NCI-H82 treated with DMSO at 0.1 percent for 48 hours (cell line): ENCODE measurements at regions not wholly inside any gene's neighbourhood (a gene's known extent, or its start where the extent isn't known, plus 50 kb on each side); places are given as distances from the start of the nearest gene placed in this dataset.

Source experiments
- DNase-seq: peaks from one replicate; lab custom pipeline; 2025; ENCODE audit not compliant: unreplicated experiment; lab: John Stamatoyannopoulos, UW

GRCh38 chr1:60394436-60394835 lies 320.9 kb upstream of the C1orf87 start:
- no peak for DNase-seq

- no peak for DNase-seq
These were observed 317.2 kb upstream of the C1orf87 start for GRCh38 chr1:60390593-60391282.

- DNase-seq: no peak
These were observed 314.8 kb upstream of the C1orf87 start for GRCh38 chr1:60388092-60388987.

DNA sequence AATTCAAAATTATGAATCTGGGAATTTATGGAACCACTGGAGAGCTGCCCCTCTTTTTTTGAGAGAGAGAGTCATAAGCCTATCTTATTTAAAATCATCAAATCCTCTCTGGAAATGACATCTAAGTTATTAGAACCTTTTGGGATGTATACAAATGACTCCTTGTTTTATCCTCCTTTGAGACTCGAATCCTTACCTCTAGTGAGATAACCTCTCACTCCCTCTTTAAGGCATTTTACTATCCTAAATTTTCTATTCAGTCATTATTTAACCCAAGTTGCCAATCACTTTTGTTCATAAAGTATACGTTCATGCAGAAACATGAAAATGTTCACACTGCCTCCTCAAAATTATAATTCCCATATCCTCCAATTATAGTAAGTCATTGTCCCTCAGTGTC lies 313.6 kb upstream of the C1orf87 start:
- no peak for DNase-seq

GRCh38 chr1:60386249-60386648 lies 312.7 kb upstream of the C1orf87 start:
- DNase-seq: no peak

GRCh38 chr1:60376196-60376595 lies 302.6 kb upstream of the C1orf87 start:
- no peak for DNase-seq

DNA sequence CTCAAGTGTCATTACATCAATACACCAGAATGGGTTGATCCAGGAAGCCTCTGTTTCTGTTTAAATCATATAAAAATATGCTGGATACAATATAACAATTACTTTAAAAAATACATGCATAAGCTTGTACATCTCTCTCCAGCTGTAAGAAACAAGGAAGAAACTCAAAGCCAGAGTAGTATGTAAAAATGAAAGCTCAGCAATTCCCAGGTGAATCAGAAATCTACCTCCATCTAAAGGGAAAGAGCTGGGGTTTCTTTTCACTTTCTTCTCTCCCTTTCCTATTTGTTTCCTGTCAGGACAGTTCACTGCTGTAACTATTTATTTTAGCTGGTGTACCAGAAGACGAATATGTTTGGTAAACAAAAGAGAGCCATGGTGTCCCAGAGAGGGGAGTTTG lies 301.0 kb upstream of the C1orf87 start:
- DNase-seq: no peak

DNA sequence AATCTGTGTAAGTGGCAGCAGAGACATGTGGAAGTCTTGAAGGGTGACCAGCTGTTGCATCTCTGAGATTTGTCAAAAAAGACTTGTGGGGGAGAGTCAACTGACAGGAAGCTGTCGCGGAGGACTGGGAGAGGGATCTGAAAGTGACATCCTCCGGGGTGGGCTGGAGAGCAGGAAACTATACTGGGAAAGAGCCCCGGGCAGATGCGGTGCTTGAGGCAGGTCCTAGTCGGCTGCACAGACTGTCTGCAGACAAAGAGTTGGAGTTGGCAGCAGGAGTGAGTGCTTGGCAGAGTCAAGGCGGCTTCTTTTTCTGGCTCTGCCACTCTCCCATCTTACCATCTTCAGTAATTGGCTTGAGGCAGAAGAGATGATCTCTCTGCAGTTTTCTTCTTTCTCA lies 294.0 kb upstream of the C1orf87 start:
- no peak for DNase-seq

DNA sequence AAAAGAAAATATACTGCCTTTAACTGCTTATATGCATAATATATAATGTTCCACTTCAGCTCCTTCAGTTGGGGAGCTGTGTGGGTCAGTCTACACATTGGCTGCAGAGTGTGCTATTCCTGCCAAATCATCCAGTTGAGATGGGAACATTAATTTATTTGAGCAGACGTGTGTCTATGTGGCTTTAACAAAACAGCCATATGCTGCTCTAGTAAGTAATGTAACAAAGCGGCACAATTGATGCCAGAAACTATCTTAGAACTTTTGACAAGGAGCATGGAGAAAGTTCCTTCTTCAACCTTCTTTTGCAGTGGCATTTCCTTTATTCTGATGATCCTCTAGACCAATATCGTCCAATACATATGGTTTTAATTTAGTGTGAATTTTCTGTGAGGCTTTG lies 285.9 kb upstream of the C1orf87 start:
- DNase-seq: no peak

- DNase-seq: no peak
These were observed 277.0 kb upstream of the C1orf87 start for GRCh38 chr1:60350531-60350930.

- DNase-seq: no peak
These were observed 275.3 kb upstream of the C1orf87 start for GRCh38 chr1:60348884-60349283.

DNA sequence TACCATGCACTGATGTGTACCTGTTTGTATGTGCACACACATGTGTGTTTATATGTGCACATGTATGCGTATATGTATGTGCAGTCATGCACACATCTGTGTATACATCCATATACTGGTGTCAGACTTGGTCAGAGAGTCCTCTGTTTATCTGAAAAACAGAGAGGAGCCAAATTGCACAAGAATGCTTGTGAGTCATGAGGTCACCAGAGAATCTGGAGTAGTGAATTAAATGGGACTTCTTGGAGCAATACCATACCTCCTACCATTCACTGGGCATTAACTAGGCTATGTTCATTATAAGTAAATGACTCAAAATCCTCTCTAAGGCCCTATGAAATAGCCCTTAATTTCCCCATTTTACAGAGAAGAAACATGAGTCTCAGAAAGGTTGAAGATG lies 272.1 kb upstream of the C1orf87 start:
- DNase-seq: no peak

DNA sequence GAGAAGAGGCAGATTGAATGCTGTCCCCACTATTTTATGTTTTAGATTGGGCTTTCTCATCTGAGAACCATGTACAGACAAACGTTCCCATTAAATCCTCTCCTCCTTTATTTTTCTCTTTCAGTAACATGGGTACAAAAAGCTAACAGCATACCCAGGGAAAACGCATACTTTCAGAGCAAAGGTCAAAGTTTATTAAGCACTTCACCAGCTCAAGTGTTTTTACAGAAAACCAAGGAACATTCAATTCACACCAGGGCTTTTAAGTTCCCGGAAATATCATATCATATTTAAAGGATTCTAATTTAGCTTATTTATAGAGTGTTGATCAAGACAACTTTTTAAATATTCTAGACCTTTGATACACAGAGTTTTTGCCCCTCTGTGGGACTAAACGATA lies 271.5 kb upstream of the C1orf87 start:
- no peak for DNase-seq

- DNase-seq: no peak
These were observed 270.2 kb upstream of the C1orf87 start for GRCh38 chr1:60343736-60344135.

DNA sequence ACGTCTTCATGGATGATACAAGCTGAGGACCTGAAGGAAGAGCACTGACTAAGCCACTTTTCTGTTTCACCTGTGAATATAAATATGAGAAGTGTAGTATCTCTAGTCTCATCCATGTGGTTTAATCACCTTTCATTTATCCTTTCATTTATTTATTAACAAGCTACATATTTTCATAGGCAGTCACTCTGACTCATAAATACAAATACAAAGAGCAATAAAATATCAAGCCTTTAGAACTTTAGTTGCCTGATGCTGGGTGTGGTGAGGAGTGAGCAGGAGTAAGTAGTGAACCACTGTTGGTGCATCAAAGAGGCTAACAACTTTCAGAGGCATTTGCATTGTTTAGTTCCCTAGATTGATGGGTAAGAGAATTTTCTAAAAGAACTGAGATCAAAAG lies 269.0 kb upstream of the C1orf87 start:
- no peak for DNase-seq

GRCh38 chr1:60341274-60341673 lies 267.7 kb upstream of the C1orf87 start:
- no peak for DNase-seq

DNA sequence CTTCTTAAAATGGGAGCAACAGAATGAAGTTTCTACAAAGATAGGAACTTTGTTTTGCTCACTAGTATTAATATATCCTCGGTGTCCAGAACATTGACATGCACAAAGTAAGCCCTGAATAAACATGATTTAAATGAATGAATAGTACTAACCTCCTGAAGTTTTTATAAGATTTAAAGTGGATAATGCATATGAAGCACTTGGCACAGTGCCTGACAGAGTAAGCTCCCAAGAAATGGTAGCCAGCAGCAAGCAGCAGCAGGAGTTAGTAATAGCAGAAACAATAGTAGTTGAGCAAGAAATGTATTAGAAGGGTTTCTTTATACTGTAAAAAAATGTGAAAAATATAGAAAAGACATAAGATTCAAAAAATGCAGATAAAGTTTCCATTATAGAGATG lies 258.1 kb upstream of the C1orf87 start:
- no peak for DNase-seq

DNA sequence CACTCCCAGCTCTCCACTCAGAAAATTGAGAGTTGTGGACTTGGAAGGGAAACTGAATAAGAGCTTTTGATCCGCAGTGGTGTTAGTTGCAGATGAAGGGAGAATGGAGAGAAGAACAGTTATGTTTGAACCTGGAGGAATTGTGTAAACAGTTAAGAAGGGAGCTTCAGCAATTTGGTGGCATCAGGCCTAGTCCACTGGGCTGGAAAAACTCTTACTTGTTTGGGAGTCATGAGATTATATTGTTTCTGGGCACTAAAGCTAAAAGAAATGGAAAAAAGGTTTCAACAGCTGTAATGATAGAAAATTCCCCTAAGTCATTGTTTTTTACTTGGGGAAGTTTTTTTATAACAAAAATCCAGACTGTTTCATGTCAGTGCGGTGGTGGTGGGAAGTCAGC lies 256.1 kb upstream of the C1orf87 start:
- DNase-seq: no peak

DNA sequence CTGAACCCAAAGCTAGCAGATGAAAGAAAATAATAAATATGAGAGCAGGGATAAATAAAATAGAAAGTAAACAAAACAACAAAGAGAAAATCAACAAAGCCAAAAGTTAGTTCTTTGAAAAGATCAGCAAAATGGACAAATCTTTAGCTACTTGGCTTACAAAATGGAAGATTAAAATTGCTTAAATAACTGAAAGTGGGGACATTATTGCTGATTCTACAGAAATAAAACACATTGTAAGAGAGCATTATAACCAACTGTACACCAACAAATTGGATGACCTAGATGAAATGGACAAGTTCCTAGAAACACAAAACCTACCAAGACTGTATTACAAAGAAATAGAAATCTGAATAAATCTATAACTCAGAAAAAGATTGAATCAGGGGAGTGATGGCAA lies 238.3 kb upstream of the C1orf87 start:
- no peak for DNase-seq

GRCh38 chr1:60299581-60299980 lies 226.0 kb upstream of the C1orf87 start:
- DNase-seq: no peak

GRCh38 chr1:60298290-60298689 lies 224.7 kb upstream of the C1orf87 start:
- no peak for DNase-seq

GRCh38 chr1:60296794-60297193 lies 223.2 kb upstream of the C1orf87 start:
- DNase-seq: peak; percentile 10

DNA sequence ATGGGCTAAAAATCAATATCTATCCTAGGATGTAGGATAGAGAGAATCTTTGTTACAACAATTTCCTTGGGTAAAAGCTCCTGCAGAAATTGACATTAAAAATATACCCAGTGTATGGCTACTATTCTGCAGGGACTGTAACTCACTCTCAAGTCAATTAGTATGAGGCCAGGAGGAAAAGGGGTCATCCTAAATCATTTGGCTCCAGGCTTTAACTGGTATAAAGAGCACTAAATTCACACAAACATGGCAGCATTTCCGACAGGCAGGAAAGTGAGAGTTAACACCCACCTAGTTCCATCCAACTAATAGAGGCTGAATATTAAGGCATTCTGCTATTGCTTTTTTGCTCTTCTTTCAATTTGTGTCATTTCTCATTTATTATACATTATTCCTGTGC lies 218.6 kb upstream of the C1orf87 start:
- no peak for DNase-seq
